Neural progenitor cell (in vitro differentiated cells): ENCODE measurements at regions not wholly inside any gene's neighbourhood (a gene's known extent, or its start where the extent isn't known, plus 50 kb on each side); places are given as distances from the start of the nearest gene placed in this dataset.

Source experiments
- DNase-seq: peaks from one replicate; pipeline ENCODE4 v3.0.0-alpha.2; 2016; ENCODE audit warnings: low spot score
- H2AFZ ChIP-seq: fragments of 200-600 bp; sonication (generic); replicated peaks from 2 replicates; pipeline ENCODE4 v1.6.1; 2016; ENCODE audit warnings: antibody characterized with exemption
- H3F3A ChIP-seq: fragments of 200-600 bp; sonication (generic); 2 replicates; pipeline ENCODE4 v1.6.1; 2016; ENCODE audit warnings: antibody characterized with exemption, low read depth
- H3K27ac ChIP-seq: fragments of 200-600 bp; sonication (generic); 2 replicates; pipeline ENCODE4 v1.5.1; 2016; ENCODE audit warnings: mild to moderate bottlenecking
- H3K27me3 ChIP-seq: fragments of 200-600 bp; sonication (generic); 2 replicates; pipeline ENCODE4 v1.6.1; 2016; ENCODE audit warnings: mild to moderate bottlenecking, moderate library complexity
- H3K36me3 ChIP-seq: fragments of 200-600 bp; sonication (generic); 2 replicates; pipeline ENCODE4 v1.5.1; 2016
- H3K4me1 ChIP-seq: fragments of 200-600 bp; sonication (generic); 2 replicates; pipeline ENCODE4 v1.6.1; 2016; ENCODE audit warnings: mixed run types
- H3K4me2 ChIP-seq: fragments of 200-600 bp; sonication (generic); 2 replicates; pipeline ENCODE4 v1.6.1; 2016
- H3K4me3 ChIP-seq: fragments of 200-600 bp; sonication (generic); 2 replicates; pipeline ENCODE4 v1.5.1; 2016
- H3K79me2 ChIP-seq: fragments of 200-600 bp; sonication (generic); 2 replicates; pipeline ENCODE4 v1.6.1; 2016; ENCODE audit warnings: low read depth
- H3K9ac ChIP-seq: fragments of 200-600 bp; sonication (generic); 2 replicates; pipeline ENCODE4 v1.6.1; 2016
- H3K9me3 ChIP-seq: fragments of 200-600 bp; sonication (generic); 2 replicates; pipeline ENCODE4 v1.5.1; 2016; ENCODE audit warnings: low read depth
- H4K20me1 ChIP-seq: fragments of 200-600 bp; sonication (generic); 2 replicates; pipeline ENCODE4 v1.6.1; 2016; ENCODE audit warnings: low read depth
- H3K27ac Mint-ChIP-seq: 3 replicates; pipeline ENCODE4 v1.8.0; 2021; ENCODE audit warnings: mixed read lengths
- H3K27me3 Mint-ChIP-seq: 2 replicates; pipeline ENCODE4 v1.8.0; 2022; ENCODE audit warnings: low read depth, mild to moderate bottlenecking, inconsistent platforms, moderate library complexity, mixed read lengths; ENCODE audit not compliant: insufficient read depth
- H3K36me3 Mint-ChIP-seq: 3 replicates; pipeline ENCODE4 v1.8.0; 2021; ENCODE audit warnings: mixed read lengths
- H3K4me1 Mint-ChIP-seq: 3 replicates; pipeline ENCODE4 v1.8.0; 2021; ENCODE audit warnings: mixed read lengths
- H3K4me3 Mint-ChIP-seq: 3 replicates; pipeline ENCODE4 v1.8.0; 2021; ENCODE audit warnings: mild to moderate bottlenecking, moderate library complexity, mixed read lengths
- H3K9me3 Mint-ChIP-seq: 3 replicates; pipeline ENCODE4 v1.8.0; 2020; ENCODE audit warnings: mixed read lengths
- EZH2 ChIP-seq: fragments of 200-600 bp; sonication (generic); IDR thresholded peaks from 2 replicates; pipeline ENCODE4 v1.6.1; 2017; ENCODE audit warnings: antibody characterized with exemption, mild to moderate bottlenecking, moderate library complexity
- EZH2phosphoT487 ChIP-seq: fragments of 200-600 bp; sonication (generic); IDR thresholded peaks from 2 replicates; pipeline ENCODE4 v1.6.1; 2017; ENCODE audit warnings: antibody characterized with exemption
- TF ChIP-seq, protein P1 (sequence below): fragments of 200-600 bp; sonication (generic); IDR thresholded peaks from 2 replicates; pipeline ENCODE4 v1.5.1; 2017; ENCODE audit warnings: antibody characterized with exemption, mild to moderate bottlenecking

DNA sequence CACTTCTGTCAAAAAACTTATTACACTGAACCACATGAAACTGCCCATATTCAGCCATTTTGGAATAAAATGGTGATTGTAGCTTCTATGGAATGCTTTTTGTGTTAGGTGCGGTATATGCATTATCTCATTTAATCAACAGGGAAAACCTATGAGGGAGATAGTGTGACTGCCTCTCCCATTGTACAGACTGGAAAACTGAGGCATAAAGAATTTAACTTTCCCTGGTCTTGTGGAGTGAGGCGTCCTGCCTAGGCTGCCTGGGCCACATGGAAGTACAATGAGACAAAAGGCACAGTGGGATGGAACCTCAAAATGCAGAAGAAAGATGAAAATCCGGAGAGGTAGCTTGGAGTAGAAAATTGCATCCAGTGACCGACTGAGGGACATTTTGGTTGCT, 80.2 kb downstream of the RPLP1 start:
- peaks cover 71% of the 10 kb centered on the region for H3K4me1 ChIP-seq
- no peaks in the 10 kb centered on the region for H3K9me3 Mint-ChIP-seq
- H3K27me3 ChIP-seq: no peaks in the 10 kb centered on the region
- H3K4me3 ChIP-seq: no peak overlapping the region
- TF ChIP-seq EZH2phosphoT487: no peak
- TF ChIP-seq EZH2: no peak
- TF ChIP-seq, protein P1, sequence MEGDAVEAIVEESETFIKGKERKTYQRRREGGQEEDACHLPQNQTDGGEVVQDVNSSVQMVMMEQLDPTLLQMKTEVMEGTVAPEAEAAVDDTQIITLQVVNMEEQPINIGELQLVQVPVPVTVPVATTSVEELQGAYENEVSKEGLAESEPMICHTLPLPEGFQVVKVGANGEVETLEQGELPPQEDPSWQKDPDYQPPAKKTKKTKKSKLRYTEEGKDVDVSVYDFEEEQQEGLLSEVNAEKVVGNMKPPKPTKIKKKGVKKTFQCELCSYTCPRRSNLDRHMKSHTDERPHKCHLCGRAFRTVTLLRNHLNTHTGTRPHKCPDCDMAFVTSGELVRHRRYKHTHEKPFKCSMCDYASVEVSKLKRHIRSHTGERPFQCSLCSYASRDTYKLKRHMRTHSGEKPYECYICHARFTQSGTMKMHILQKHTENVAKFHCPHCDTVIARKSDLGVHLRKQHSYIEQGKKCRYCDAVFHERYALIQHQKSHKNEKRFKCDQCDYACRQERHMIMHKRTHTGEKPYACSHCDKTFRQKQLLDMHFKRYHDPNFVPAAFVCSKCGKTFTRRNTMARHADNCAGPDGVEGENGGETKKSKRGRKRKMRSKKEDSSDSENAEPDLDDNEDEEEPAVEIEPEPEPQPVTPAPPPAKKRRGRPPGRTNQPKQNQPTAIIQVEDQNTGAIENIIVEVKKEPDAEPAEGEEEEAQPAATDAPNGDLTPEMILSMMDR: no peak
- H3K36me3 Mint-ChIP-seq: no peaks in the 10 kb centered on the region
- peaks cover 24% of the 10 kb centered on the region for H3K27me3 Mint-ChIP-seq
- no peaks in the 10 kb centered on the region for H3K79me2 ChIP-seq
- no peak overlapping the region for H2AFZ ChIP-seq
- no peaks in the 10 kb centered on the region for H3K9me3 ChIP-seq
- no peak overlapping the region for H3K9ac ChIP-seq
- no peaks in the 10 kb centered on the region for H4K20me1 ChIP-seq
- no peak overlapping the region for H3K27ac ChIP-seq
- H3F3A ChIP-seq: peaks cover 56% of the 10 kb centered on the region
- no peaks in the 10 kb centered on the region for H3K36me3 ChIP-seq
- no peak overlapping the region for H3K4me3 Mint-ChIP-seq
- H3K27ac Mint-ChIP-seq: no peak overlapping the region
- peaks cover 53% of the 10 kb centered on the region for H3K4me1 Mint-ChIP-seq
- no peak overlapping the region for H3K4me2 ChIP-seq
- DNase-seq: no peak

DNA sequence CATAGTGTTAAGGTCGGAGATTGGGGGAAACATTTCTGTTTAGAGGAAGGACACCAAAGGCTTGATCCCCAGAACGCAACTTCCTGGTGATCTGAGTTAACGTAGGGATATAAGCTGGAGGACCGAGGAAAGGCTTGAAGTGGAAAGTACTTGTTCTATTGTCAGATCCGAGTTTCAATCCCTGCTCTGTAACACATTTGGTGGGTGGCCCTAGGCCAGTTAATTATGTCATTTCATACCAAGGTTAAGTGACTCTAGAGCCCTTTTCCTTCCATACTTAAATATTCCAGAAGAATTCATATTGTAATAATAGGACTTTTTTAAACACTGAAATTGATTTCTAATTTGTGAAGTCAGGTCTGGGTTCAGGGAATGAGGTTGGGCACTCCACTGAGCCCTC, 80.9 kb downstream of the RPLP1 start:
- no peak overlapping the region for H3K4me3 Mint-ChIP-seq
- no peak overlapping the region for H3K9ac ChIP-seq
- no peak overlapping the region for H3K4me2 ChIP-seq
- H4K20me1 ChIP-seq: no peaks in the 10 kb centered on the region
- peaks cover 23% of the 10 kb centered on the region for H3K27me3 Mint-ChIP-seq
- no peaks in the 10 kb centered on the region for H3K27me3 ChIP-seq
- H3K27ac Mint-ChIP-seq: no peak overlapping the region
- DNase-seq: no peak
- no peaks in the 10 kb centered on the region for H3K36me3 ChIP-seq
- no peaks in the 10 kb centered on the region for H3K79me2 ChIP-seq
- H3K4me3 ChIP-seq: no peak overlapping the region
- no peaks in the 10 kb centered on the region for H3K9me3 ChIP-seq
- H3K9me3 Mint-ChIP-seq: no peaks in the 10 kb centered on the region
- H3K4me1 Mint-ChIP-seq: peaks cover 60% of the 10 kb centered on the region
- peaks cover 49% of the 10 kb centered on the region for H3F3A ChIP-seq
- H2AFZ ChIP-seq: no peak overlapping the region
- TF ChIP-seq EZH2phosphoT487: no peak
- no peak for TF ChIP-seq EZH2
- TF ChIP-seq, protein P1: no peak
- no peaks in the 10 kb centered on the region for H3K36me3 Mint-ChIP-seq
- peaks cover 71% of the 10 kb centered on the region for H3K4me1 ChIP-seq
- no peak overlapping the region for H3K27ac ChIP-seq

DNA sequence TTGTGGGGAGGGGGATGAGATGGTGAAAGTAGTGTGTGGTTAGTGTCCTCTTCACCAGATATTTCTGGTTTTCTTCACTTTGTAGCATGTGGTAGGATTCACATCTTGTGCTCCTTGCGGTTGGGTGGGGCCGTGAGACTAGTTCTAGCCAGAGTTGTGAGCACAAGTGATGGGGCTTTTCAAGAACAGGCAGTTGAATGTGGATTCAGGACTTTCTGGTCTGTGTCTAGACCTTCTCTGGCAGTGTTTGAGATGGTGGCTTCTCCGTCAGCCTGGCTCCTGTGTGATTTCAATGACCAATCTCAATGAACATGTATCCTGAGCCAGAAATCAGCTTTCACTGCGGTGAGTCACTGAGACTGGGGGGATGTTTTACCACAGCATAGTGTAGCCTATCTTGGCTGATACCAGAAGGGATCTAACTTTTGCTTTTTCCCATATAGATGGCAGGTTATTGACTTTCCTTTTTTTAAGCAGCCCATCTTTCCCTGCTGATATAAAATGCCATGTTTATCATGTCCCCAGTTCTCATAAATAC, 82.6 kb downstream of the RPLP1 start:
- no peak for DNase-seq
- Histone ChIP-seq H3K4me3 (no peak overlapping the region), H3K9me3 (no peaks in the 10 kb centered on the region), H3K27ac (no peak overlapping the region), H3K27me3 (no peaks in the 10 kb centered on the region), H3K4me1 (peaks cover 64% of the 10 kb centered on the region), H3K36me3 (no peaks in the 10 kb centered on the region), H3K79me2 (no peaks in the 10 kb centered on the region), H3K4me2 (no peak overlapping the region), H4K20me1 (no peaks in the 10 kb centered on the region), H2AFZ (no peak overlapping the region), H3K9ac (no peak overlapping the region), H3F3A (peaks cover 33% of the 10 kb centered on the region)
- H3K27me3 Mint-ChIP-seq: peaks cover 13% of the 10 kb centered on the region
- H3K36me3 Mint-ChIP-seq: no peaks in the 10 kb centered on the region
- H3K9me3 Mint-ChIP-seq: no peaks in the 10 kb centered on the region
- peaks cover 62% of the 10 kb centered on the region for H3K4me1 Mint-ChIP-seq
- no peak overlapping the region for H3K27ac Mint-ChIP-seq
- no peak overlapping the region for H3K4me3 Mint-ChIP-seq
- TF ChIP-seq, protein P1: no peak
- TF ChIP-seq EZH2phosphoT487 (no peak), EZH2 (no peak)
